ENCODE measurements at regions not wholly inside any gene's neighbourhood (a gene's known extent, or its start where the extent isn't known, plus 50 kb on each side); places are given as distances from the start of the nearest gene placed in this dataset.

- no peak for DNase-seq (ENCODE audit: low read depth)
- TF ChIP-seq, protein P1, sequence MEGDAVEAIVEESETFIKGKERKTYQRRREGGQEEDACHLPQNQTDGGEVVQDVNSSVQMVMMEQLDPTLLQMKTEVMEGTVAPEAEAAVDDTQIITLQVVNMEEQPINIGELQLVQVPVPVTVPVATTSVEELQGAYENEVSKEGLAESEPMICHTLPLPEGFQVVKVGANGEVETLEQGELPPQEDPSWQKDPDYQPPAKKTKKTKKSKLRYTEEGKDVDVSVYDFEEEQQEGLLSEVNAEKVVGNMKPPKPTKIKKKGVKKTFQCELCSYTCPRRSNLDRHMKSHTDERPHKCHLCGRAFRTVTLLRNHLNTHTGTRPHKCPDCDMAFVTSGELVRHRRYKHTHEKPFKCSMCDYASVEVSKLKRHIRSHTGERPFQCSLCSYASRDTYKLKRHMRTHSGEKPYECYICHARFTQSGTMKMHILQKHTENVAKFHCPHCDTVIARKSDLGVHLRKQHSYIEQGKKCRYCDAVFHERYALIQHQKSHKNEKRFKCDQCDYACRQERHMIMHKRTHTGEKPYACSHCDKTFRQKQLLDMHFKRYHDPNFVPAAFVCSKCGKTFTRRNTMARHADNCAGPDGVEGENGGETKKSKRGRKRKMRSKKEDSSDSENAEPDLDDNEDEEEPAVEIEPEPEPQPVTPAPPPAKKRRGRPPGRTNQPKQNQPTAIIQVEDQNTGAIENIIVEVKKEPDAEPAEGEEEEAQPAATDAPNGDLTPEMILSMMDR (IDR thresholded peaks at IDR 0.05; ENCODE audit: low read depth, low read length, missing control alignments), result no peak
- no peak overlapping the region for H3K4me3 ChIP-seq (ENCODE audit: low read depth, low read length)
These were observed 201.9 kb downstream of the LY86 start for GRCh38 chr6:6790393-6790792.

- DNase-seq (ENCODE audit: low read depth), result no peak
- H3K4me3 ChIP-seq (ENCODE audit: low read depth, low read length), result no peak overlapping the region
- TF ChIP-seq, protein P1 (IDR thresholded peaks at IDR 0.05; ENCODE audit: low read depth, low read length, missing control alignments), result no peak
These were observed 202.4 kb downstream of the LY86 start for GRCh38 chr6:6790891-6791290.

DNA sequence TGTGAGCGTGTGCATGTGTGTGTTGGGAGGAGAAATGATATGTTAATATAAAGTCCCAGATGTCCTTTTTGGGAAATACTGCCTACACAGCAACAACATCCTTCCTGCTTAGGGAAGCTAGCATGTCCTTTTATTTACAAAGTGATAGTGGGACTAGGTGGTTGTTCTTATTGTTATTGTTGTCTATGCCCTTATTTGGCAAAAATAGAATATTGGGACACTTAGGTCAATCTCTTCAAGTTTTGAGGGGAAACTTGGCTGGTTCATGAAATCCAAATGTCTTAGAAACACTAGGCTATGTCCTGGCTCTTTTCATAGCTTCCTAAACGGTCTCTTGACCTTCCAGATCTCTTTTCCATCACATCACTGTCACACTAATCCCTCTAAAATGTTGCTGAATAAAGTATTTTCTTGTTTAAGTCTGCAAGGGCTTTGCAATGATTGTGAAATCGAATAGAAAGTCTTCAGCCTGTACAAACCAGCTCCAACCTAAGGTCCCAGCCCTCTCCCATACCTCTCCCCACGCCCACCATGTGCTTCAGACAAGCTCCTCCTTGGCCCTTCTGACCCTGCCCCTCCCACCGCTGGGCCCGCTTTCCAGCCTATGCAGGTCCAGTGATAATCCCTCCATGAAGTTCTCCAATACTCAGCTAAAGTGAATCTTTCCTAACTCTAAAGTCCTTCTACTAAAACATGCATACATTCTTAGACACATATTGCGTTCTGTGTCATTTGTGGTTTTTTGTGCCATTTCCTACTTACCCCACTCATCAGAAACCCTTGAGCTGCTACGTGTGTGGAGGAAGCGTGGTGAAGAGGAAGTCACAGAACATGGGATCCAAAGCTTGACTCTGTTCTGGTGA is 205.1 kb downstream of the LY86 start:
- TF ChIP-seq, protein P1 (IDR thresholded peaks at IDR 0.05; ENCODE audit: low read depth, low read length, missing control alignments), result no peak
- no peak for DNase-seq (ENCODE audit: low read depth)
- no peak overlapping the region for H3K4me3 ChIP-seq (ENCODE audit: low read depth, low read length)

DNA sequence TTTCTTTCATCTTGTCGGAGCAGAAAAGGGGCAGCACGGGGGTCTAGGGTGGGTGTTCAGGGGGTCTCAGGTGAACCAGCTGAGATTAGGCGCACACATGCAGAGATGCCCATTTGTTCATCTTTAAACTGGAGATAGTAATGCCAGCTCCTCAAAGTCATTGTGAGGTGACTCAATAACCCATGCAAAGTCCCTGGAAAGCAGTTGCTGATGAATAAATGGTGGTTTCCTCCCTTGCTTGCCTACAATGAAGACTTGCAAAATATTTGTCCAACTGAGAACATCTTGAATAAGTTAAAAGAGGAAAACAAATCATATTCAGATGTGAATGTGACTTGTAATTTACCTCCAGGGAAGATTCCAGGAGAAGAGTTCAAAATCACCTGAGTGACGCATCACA is 206.9 kb downstream of the LY86 start:
- TF ChIP-seq, protein P1 (IDR thresholded peaks at IDR 0.05; ENCODE audit: low read depth, low read length, missing control alignments), result no peak
- H3K4me3 ChIP-seq (ENCODE audit: low read depth, low read length), result no peak overlapping the region

DNA sequence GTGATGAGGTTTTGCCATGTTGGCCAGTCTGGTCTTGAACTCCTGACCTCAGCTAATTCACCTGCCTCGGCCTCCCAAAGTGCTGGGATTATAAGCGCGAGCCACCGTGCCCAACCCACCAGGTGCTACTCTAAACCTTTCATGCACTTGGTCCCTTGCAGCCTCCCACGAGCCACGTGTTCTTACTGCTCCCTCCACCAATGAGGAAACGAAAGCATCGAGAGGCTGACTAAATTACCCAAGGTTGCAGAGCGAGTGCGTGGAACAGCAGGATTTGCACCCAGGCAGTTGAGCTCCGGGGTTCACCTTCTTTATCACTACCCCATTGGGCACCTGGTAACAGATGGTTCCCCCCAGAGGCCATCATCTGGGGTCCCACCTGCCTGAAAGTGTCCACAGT is 208.3 kb downstream of the LY86 start:
- no peak for DNase-seq (ENCODE audit: low read depth)
- H3K4me3 ChIP-seq (ENCODE audit: low read depth, low read length), result no peak overlapping the region
- TF ChIP-seq, protein P1 (IDR thresholded peaks at IDR 0.05; ENCODE audit: low read depth, low read length, missing control alignments), result no peak

More for the DNA sequence above, 206.9 kb downstream of the LY86 start:
- no peak for DNase-seq (ENCODE audit: low read depth)

DNA sequence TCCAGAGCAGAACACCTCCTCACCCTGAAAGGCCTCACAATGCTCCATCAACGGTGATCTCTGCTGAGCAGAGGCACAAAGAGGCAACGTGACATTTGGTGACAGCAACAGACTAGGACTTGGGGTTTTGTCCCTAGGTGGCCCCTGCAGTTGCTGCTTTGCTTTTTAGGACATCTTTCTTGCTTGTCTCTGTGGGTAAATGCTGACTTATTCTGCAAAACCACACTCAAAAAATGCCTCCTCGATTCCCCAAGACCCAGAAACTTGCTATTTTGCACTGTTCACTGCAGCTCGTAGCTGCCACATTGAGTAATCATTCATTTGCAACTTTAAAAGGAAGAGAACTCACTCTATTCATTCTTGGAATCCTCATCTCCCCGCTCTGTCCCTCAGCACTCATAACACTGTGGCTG is 209.9 kb downstream of the LY86 start:
- peak; percentile 49 for DNase-seq (ENCODE audit: low read depth)
- TF ChIP-seq, protein P1 (IDR thresholded peaks at IDR 0.05; ENCODE audit: low read depth, low read length, missing control alignments), result no peak
- no peak overlapping the region for H3K4me3 ChIP-seq (ENCODE audit: low read depth, low read length)

DNA sequence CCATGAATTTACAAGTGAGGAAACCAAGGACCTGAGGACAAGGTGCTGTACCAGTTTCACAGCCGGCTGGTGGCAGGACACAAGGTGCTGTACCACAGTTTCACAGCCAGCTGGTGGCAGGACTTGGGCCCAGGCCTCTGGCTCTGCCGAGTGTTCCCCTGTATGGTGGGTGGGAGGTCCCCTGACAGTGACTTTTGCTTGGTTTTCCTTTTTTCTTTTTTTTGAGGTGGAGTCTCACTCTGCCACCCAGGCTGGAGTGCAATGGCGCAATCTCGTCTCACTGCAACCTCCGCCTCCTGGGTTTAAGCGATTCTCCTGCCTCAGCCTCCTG is 212.4 kb downstream of the LY86 start:
- DNase-seq (ENCODE audit: low read depth), result no peak
- TF ChIP-seq, protein P1 (IDR thresholded peaks at IDR 0.05; ENCODE audit: low read depth, low read length, missing control alignments), result no peak
- no peak overlapping the region for H3K4me3 ChIP-seq (ENCODE audit: low read depth, low read length)
